Astrocyte (in vitro differentiated cells and primary cell): ENCODE measurements at regions not wholly inside any gene's neighbourhood (a gene's known extent, or its start where the extent isn't known, plus 50 kb on each side); places are given as distances from the start of the nearest gene placed in this dataset.
"Not testable (repeated sequence)": the region's sequence is repeated elsewhere in the genome, so short reads cannot be mapped to it uniquely, and the experiment has no call there.

Experiments used
- DNase-seq: peaks from one replicate; pipeline ENCODE4 v3.0.0-alpha.2; 2010; ENCODE audit warnings: low read depth
- FAIRE-seq: peaks from 2 replicates; lab custom pipeline; 2011; peaks lifted over from hg19 to GRCh38; lab: Jason Lieb, UNC
- H2AFZ ChIP-seq: 2 replicates; pipeline ENCODE4 v1.6.0; 2012; ENCODE audit warnings: low read depth, low read length, inconsistent platforms
- H3K27ac ChIP-seq: 2 replicates; pipeline ENCODE4 v1.5.1; 2011; ENCODE audit warnings: low read depth, low read length, inconsistent platforms
- H3K27me3 ChIP-seq: 2 replicates; pipeline ENCODE4 v1.6.0; 2011; ENCODE audit warnings: low read length, inconsistent platforms; ENCODE audit not compliant: insufficient read depth
- H3K36me3 ChIP-seq: 2 replicates; pipeline ENCODE4 v1.5.1; 2011; ENCODE audit warnings: low read length, inconsistent platforms; ENCODE audit not compliant: insufficient read depth
- H3K4me1 ChIP-seq: 2 replicates; pipeline ENCODE4 v1.5.1; 2011; ENCODE audit warnings: low read length, inconsistent platforms; ENCODE audit not compliant: insufficient read depth
- H3K4me2 ChIP-seq: 2 replicates; pipeline ENCODE4 v1.6.0; 2012; ENCODE audit warnings: low read length, inconsistent platforms
- H3K4me3 ChIP-seq: 2 replicates; pipeline ENCODE4 v1.5.1; 2011; ENCODE audit warnings: low read depth, mild to moderate bottlenecking, low read length, inconsistent platforms; ENCODE audit not compliant: insufficient read depth
- H3K79me2 ChIP-seq: 2 replicates; pipeline ENCODE4 v1.6.0; 2012; ENCODE audit warnings: mild to moderate bottlenecking, low read length, inconsistent platforms; ENCODE audit not compliant: insufficient read depth
- H3K9ac ChIP-seq: 2 replicates; pipeline ENCODE4 v1.6.0; 2012; ENCODE audit warnings: mild to moderate bottlenecking, low read length, inconsistent platforms
- H3K9me3 ChIP-seq: 2 replicates; pipeline ENCODE4 v1.5.1; 2012; ENCODE audit warnings: low read depth, mild to moderate bottlenecking, low read length, inconsistent platforms; ENCODE audit not compliant: insufficient read depth
- H4K20me1 ChIP-seq: 2 replicates; pipeline ENCODE4 v1.6.0; 2012; ENCODE audit warnings: low read length, inconsistent platforms; ENCODE audit not compliant: insufficient read depth
- H3K27ac Mint-ChIP-seq: one replicate; pipeline ENCODE4 v1.8.0; 2021; ENCODE audit warnings: mild to moderate bottlenecking, mixed read lengths; ENCODE audit not compliant: unreplicated experiment
- H3K27me3 Mint-ChIP-seq: one replicate; pipeline ENCODE4 v1.8.0; 2021; ENCODE audit warnings: low read depth, mixed read lengths; ENCODE audit not compliant: unreplicated experiment
- H3K36me3 Mint-ChIP-seq: one replicate; pipeline ENCODE4 v1.8.0; 2021; ENCODE audit warnings: low read depth, mixed read lengths; ENCODE audit not compliant: unreplicated experiment
- H3K4me1 Mint-ChIP-seq: one replicate; pipeline ENCODE4 v1.8.0; 2021; ENCODE audit warnings: low read depth, mixed read lengths; ENCODE audit not compliant: unreplicated experiment
- H3K4me3 Mint-ChIP-seq: one replicate; pipeline ENCODE4 v1.8.0; 2021; ENCODE audit warnings: mild to moderate bottlenecking, moderate library complexity, mixed read lengths; ENCODE audit not compliant: unreplicated experiment
- H3K9me3 Mint-ChIP-seq: one replicate; pipeline ENCODE4 v1.8.0; 2021; ENCODE audit warnings: mild to moderate bottlenecking, mixed read lengths; ENCODE audit not compliant: unreplicated experiment
- CTCF ChIP-seq: IDR thresholded peaks from 2 replicates; pipeline ENCODE4 v1.5.1; 2011; ENCODE audit warnings: low read depth, mild to moderate bottlenecking, inconsistent platforms, low read length, moderate library complexity; ENCODE audit not compliant: insufficient read depth
- EZH2 ChIP-seq: IDR thresholded peaks from 2 replicates; pipeline ENCODE4 v1.6.1; 2012; ENCODE audit warnings: mild to moderate bottlenecking, low read length, inconsistent platforms; ENCODE audit not compliant: insufficient read depth

GRCh38 chr13:100764937-100765336 is 90.3 kb upstream of the TMTC4 start:
- H4K20me1 ChIP-seq, result no peaks in the 10 kb centered on the region
- no peaks in the 10 kb centered on the region for H3K27me3 Mint-ChIP-seq
- H3K4me2 ChIP-seq, result no peak overlapping the region
- no peak overlapping the region for H2AFZ ChIP-seq
- H3K79me2 ChIP-seq, result no peaks in the 10 kb centered on the region
- no peak overlapping the region for H3K27ac ChIP-seq
- H3K4me3 ChIP-seq, result no peak overlapping the region
- H3K27me3 ChIP-seq, result no peaks in the 10 kb centered on the region
- H3K36me3 ChIP-seq, result no peaks in the 10 kb centered on the region
- no peak overlapping the region for H3K4me3 Mint-ChIP-seq
- peaks cover 2% of the 10 kb centered on the region for H3K4me1 Mint-ChIP-seq
- no peak for TF ChIP-seq CTCF
- no peak for TF ChIP-seq EZH2
- no peaks in the 10 kb centered on the region for H3K9me3 Mint-ChIP-seq
- no peaks in the 10 kb centered on the region for H3K4me1 ChIP-seq
- no peak overlapping the region for H3K9ac ChIP-seq
- no peak overlapping the region for H3K27ac Mint-ChIP-seq
- no peaks in the 10 kb centered on the region for H3K36me3 Mint-ChIP-seq
- H3K9me3 ChIP-seq, result no peaks in the 10 kb centered on the region
- no peak for FAIRE-seq
- no peak for DNase-seq

GRCh38 chr13:100762126-100762525 is 87.5 kb upstream of the TMTC4 start:
- H3K27me3 ChIP-seq, result not testable (repeated sequence)

DNA sequence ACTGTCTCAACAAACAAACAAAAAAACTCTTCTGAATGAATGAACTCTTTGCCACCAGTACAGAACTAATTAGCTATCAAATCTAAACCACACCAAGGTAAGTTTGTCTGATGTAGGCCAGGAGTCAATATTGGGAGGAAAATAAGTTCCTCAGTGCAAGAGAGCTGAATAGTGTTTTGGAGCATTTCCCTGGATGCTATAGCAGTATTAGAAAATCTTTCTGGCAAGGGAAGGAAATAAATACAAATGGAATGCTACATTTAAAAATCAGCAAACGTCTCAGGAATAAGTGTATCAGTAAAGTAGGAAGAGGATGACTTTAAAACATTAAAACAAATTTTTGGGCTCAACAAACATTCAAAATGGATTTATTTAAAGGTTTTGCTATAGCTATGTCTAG is 81.3 kb upstream of the TMTC4 start:
- H3K9me3 Mint-ChIP-seq, result no peaks in the 10 kb centered on the region

More at GRCh38 chr13:100762126-100762525, 87.5 kb upstream of the TMTC4 start:
- not testable (repeated sequence) for H3K4me3 Mint-ChIP-seq, H3K4me3 ChIP-seq, DNase-seq, H3K9me3 Mint-ChIP-seq, H3K36me3 Mint-ChIP-seq, FAIRE-seq, H3K4me2 ChIP-seq, H3K4me1 Mint-ChIP-seq, H3K79me2 ChIP-seq, H4K20me1 ChIP-seq, H3K9me3 ChIP-seq, H2AFZ ChIP-seq, H3K27me3 Mint-ChIP-seq, H3K27ac ChIP-seq, H3K27ac Mint-ChIP-seq, H3K4me1 ChIP-seq, H3K36me3 ChIP-seq, H3K9ac ChIP-seq

More for the DNA sequence above, 81.3 kb upstream of the TMTC4 start:
- Mint-ChIP-seq H3K27me3 (peaks cover 7% of the 10 kb centered on the region), H3K4me1 (no peaks in the 10 kb centered on the region), H3K27ac (no peak overlapping the region), H3K4me3 (no peak overlapping the region), H3K36me3 (no peaks in the 10 kb centered on the region)
- no peak overlapping the region for H3K9ac ChIP-seq
- no peak overlapping the region for H2AFZ ChIP-seq
- no peaks in the 10 kb centered on the region for H3K79me2 ChIP-seq
- TF ChIP-seq CTCF, result no peak
- TF ChIP-seq EZH2, result no peak
- H3K9me3 ChIP-seq, result no peaks in the 10 kb centered on the region
- no peaks in the 10 kb centered on the region for H3K27me3 ChIP-seq
- H3K4me3 ChIP-seq, result no peak overlapping the region
- H3K4me1 ChIP-seq, result no peaks in the 10 kb centered on the region
- H3K36me3 ChIP-seq, result no peaks in the 10 kb centered on the region
- H3K4me2 ChIP-seq, result no peak overlapping the region
- H4K20me1 ChIP-seq, result no peaks in the 10 kb centered on the region
- no peak for DNase-seq
- no peak overlapping the region for H3K27ac ChIP-seq
- FAIRE-seq, result no peak
